OCI-LY3 (cell line): ENCODE measurements at regions not wholly inside any gene's neighbourhood (a gene's known extent, or its start where the extent isn't known, plus 50 kb on each side); places are given as distances from the start of the nearest gene placed in this dataset.

Experiments
- H2AFZ ChIP-seq: fragments of 200-600, 300-600 bp; shearing (Covaris generic); 2 replicates; pipeline ENCODE4 v1.6.0; 2014; ENCODE audit warnings: antibody characterized with exemption, low read depth, low read length
- H3K27ac ChIP-seq: fragments of 200-600, 300-600 bp; sonication (generic); 2 replicates; pipeline ENCODE4 v1.5.1; 2014; ENCODE audit warnings: mild to moderate bottlenecking, low read length, moderate library complexity, mixed read lengths
- H3K27me3 ChIP-seq: fragments of 200-600, 300-600 bp; sonication (generic); 2 replicates; pipeline ENCODE4 v1.6.1; 2014; ENCODE audit warnings: low read depth, low read length, mixed read lengths
- H3K36me3 ChIP-seq: fragments of 200-600, 300-600 bp; sonication (generic); replicated peaks from 2 replicates; pipeline ENCODE3; 2014; ENCODE audit warnings: low read depth, low read length, mixed read lengths
- H3K4me1 ChIP-seq: fragments of 300-600, 200-600 bp; sonication (generic); 2 replicates; pipeline ENCODE4 v1.6.1; 2014; ENCODE audit warnings: low read length, mixed read lengths
- H3K4me2 ChIP-seq: fragments of 200-600, 300-600 bp; sonication (generic); 2 replicates; pipeline ENCODE4 v1.6.1; 2014; ENCODE audit warnings: low read length, mixed read lengths
- H3K4me3 ChIP-seq: fragments of 300-600, 200-600 bp; sonication (generic); 2 replicates; pipeline ENCODE4 v1.5.1; 2014; ENCODE audit warnings: antibody characterized with exemption, mild to moderate bottlenecking, low read length, moderate library complexity
- H3K79me2 ChIP-seq: fragments of 300-600, 200-600 bp; shearing (Covaris generic); 2 replicates; pipeline ENCODE4 v1.6.1; 2014; ENCODE audit warnings: mild to moderate bottlenecking, low read length, mixed read lengths
- H3K9ac ChIP-seq: fragments of 300-600, 200-600 bp; shearing (Covaris generic); 2 replicates; pipeline ENCODE4 v1.6.0; 2014; ENCODE audit warnings: mild to moderate bottlenecking, low read length, moderate library complexity
- H3K9me3 ChIP-seq: fragments of 200-600, 300-600 bp; shearing (Covaris generic); 2 replicates; pipeline ENCODE4 v1.6.1; 2014; ENCODE audit warnings: low read length, mixed read lengths; ENCODE audit not compliant: insufficient read depth
- H4K20me1 ChIP-seq: fragments of 200-600, 300-600 bp; sonication (generic); 2 replicates; pipeline ENCODE4 v1.6.1; 2016; ENCODE audit warnings: low read length, mixed read lengths; ENCODE audit not compliant: insufficient read depth
- CTCF ChIP-seq: fragments of 200-600, 300-600 bp; sonication (generic); IDR thresholded peaks from 2 replicates; pipeline ENCODE4 v1.5.1; 2014; ENCODE audit warnings: antibody characterized with exemption, low read length, low read depth
- EZH2phosphoT487 ChIP-seq: fragments of 200-600 bp; shearing (Covaris generic); IDR thresholded peaks from 2 replicates; pipeline ENCODE4 v1.6.1; 2018; ENCODE audit warnings: antibody characterized with exemption, mixed run types, low read depth

DNA sequence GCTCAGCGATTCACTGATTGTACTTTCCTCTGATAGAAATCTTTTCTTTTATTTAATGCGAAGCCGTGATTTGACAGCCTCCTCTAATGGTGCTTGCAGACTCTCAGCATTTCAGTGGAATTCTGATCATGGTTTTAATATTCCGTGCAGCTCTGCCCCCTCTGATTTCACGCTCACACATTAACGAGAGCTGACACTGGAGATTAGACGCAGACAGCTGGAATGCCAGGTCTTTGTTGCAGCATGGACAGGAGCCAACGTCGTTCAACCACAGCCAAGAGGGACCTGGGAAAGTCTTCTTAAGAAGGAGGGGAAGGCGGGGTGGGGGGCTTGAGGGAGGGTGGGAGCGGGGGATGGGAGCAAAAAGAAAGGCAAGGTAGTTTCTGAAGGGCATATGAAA is 186.4 kb downstream of the BLID start:
- H4K20me1 ChIP-seq: no peaks in the 10 kb centered on the region
- H3K4me3 ChIP-seq: peak overlapping the region; percentile 64
- H3K4me1 ChIP-seq: peaks cover 32% of the 10 kb centered on the region
- H3K36me3 ChIP-seq: no peaks in the 10 kb centered on the region
- no peak overlapping the region for H2AFZ ChIP-seq
- H3K27me3 ChIP-seq: peaks cover 19% of the 10 kb centered on the region; the same call in 1 of the 2 replicates
- H3K79me2 ChIP-seq: no peaks in the 10 kb centered on the region
- no peaks in the 10 kb centered on the region for H3K9me3 ChIP-seq
- no peak overlapping the region for H3K9ac ChIP-seq
- TF ChIP-seq EZH2phosphoT487 (no peak), CTCF (no peak)
- H3K4me2 ChIP-seq: peak overlapping the region; percentile 60
- H3K27ac ChIP-seq: no peak overlapping the region

GRCh38 chr11:121928597-121929580 is 187.1 kb downstream of the BLID start:
- no peaks in the 10 kb centered on the region for H4K20me1 ChIP-seq
- no peak overlapping the region for H2AFZ ChIP-seq
- H3K4me1 ChIP-seq: peaks cover 31% of the 10 kb centered on the region
- peak overlapping the region; percentile 60 for H3K4me2 ChIP-seq
- no peaks in the 10 kb centered on the region for H3K79me2 ChIP-seq
- no peak overlapping the region; the same call in 1 of the 2 replicates for H3K4me3 ChIP-seq
- H3K27me3 ChIP-seq: peaks cover 23% of the 10 kb centered on the region
- H3K27ac ChIP-seq: no peak overlapping the region
- H3K9me3 ChIP-seq: no peaks in the 10 kb centered on the region
- no peak for TF ChIP-seq EZH2phosphoT487
- TF ChIP-seq CTCF: no peak
- H3K36me3 ChIP-seq: no peaks in the 10 kb centered on the region
- no peak overlapping the region for H3K9ac ChIP-seq

GRCh38 chr11:121927789-121928188 is 188.2 kb downstream of the BLID start:
- H3K4me2 ChIP-seq: no peak overlapping the region
- no peaks in the 10 kb centered on the region for H4K20me1 ChIP-seq
- no peaks in the 10 kb centered on the region for H3K36me3 ChIP-seq
- no peaks in the 10 kb centered on the region for H3K9me3 ChIP-seq
- peaks cover 23% of the 10 kb centered on the region for H3K4me1 ChIP-seq
- H3K9ac ChIP-seq: no peak overlapping the region
- TF ChIP-seq CTCF: no peak
- no peak for TF ChIP-seq EZH2phosphoT487
- H2AFZ ChIP-seq: no peak overlapping the region
- no peak overlapping the region for H3K27ac ChIP-seq
- no peak overlapping the region for H3K4me3 ChIP-seq
- no peaks in the 10 kb centered on the region for H3K79me2 ChIP-seq
- H3K27me3 ChIP-seq: peaks cover 30% of the 10 kb centered on the region

- Histone ChIP-seq H3K4me1 (peaks cover 23% of the 10 kb centered on the region), H3K27ac (no peak overlapping the region)
Measured at GRCh38 chr11:121927097-121927785, 188.8 kb downstream of the BLID start.

More at GRCh38 chr11:121927097-121927785, 188.8 kb downstream of the BLID start:
- Histone ChIP-seq H3K36me3 (no peaks in the 10 kb centered on the region), H3K4me3 (no peak overlapping the region), H3K9ac (no peak overlapping the region), H2AFZ (no peak overlapping the region), H3K79me2 (no peaks in the 10 kb centered on the region), H3K27me3 (peaks cover 29% of the 10 kb centered on the region), H4K20me1 (no peaks in the 10 kb centered on the region), H3K9me3 (no peaks in the 10 kb centered on the region), H3K4me2 (no peak overlapping the region)
- no peak for TF ChIP-seq EZH2phosphoT487
- no peak for TF ChIP-seq CTCF
